RPMI8226 (cell line): ENCODE measurements at regions not wholly inside any gene's neighbourhood (a gene's known extent, or its start where the extent isn't known, plus 50 kb on each side); places are given as distances from the start of the nearest gene placed in this dataset.

Experiments
- DNase-seq: peaks from one replicate; pipeline ENCODE4 v3.0.0-alpha.2; 2015

- DNase-seq, result no peak
Measured at GRCh38 chr2:221042926-221043325, 529.2 kb downstream of the EPHA4 start.

DNA sequence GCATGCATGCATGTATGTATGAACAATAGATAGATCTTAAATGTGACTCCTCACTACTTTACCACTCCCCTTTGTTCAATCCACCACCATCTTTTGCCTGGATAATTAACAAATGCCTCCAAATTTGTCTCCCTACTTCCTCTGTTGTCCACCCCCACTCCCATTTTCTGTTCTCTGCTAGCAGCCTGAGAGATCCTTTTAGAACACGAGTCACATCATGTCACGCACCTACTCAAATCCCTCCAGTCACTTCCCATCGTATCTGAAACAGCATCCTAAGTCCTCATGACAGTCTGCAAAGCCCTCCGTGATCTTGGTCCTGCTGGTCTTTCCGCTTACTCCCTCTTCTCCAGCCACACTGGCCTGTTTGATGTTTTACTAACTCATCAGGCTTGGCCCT, 527.3 kb downstream of the EPHA4 start:
- no peak for DNase-seq

DNA sequence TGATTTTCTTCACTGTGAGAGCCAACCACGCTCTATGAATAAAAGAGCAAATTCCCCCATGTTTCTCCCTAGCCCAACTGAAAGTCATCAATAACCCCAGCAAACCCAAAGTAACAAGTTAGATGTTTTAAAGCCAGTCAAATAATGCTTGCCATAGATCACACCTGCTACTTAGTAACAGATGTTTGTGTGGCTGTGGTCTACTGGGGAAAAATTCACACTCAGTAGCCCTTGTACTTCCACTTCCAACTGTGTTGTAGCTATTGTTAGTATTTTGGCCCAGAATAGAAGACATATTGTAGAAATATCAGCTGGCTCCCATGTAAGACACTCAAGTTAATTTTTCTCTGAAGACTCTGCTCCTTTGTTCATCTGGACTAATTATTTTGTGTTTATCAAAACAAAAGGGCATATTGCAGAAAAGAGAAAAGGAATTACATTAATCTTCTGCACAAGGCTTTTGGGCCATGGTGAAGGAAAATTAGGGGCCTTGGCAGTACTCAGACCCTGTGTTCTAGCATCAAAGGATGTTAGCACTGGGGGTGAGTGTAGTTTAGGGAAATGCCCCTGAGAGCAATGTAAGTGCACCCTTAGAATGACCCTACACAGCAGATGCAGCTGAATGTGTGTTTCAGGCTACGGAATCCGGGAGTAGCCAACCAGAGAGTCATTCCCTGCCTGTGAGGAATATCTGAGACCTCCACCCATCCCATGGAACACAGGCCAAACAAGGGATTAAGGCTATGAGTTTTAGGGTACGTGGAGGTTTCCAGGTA, 521.9 kb downstream of the EPHA4 start:
- no peak for DNase-seq

GRCh38 chr2:221051162-221051561, 520.9 kb downstream of the EPHA4 start:
- no peak for DNase-seq

DNA sequence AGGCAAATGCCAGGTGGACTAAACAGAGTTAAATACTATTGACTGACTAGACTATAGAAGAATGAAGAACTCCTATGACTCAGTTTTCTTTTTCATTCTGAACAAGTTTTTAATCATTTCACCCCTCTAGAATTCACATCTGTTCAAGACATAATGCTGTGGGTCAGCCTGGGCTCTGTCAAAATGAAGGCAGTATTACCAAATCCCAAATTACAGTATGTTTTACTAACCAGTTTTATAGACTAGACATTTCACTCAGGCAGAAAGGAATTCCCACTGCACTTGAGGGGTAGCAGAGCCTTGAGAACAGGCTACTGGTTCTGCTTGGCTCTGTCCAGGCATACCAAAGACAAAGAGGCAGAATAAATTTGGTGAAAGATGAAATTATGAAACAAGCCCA, 511.7 kb downstream of the EPHA4 start:
- DNase-seq, result no peak

DNA sequence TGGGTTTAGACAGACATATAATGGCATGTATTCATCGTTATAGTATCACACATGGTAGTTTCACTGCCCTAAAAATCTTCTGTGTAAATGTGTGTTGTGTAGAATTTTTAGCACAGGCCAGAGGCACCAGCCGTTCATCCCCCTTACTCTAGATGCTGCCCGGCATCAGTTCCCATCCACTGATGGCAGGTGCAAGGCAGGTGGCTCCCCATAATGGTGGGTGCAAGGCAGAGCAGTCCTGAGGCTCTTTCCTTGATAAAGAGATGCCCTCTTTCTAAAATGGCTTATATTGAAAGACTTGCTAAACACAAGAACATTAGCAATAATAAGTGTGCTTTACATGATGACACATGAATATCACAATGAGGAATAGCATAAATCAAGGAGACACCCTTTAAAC, 508.5 kb downstream of the EPHA4 start:
- no peak for DNase-seq

DNA sequence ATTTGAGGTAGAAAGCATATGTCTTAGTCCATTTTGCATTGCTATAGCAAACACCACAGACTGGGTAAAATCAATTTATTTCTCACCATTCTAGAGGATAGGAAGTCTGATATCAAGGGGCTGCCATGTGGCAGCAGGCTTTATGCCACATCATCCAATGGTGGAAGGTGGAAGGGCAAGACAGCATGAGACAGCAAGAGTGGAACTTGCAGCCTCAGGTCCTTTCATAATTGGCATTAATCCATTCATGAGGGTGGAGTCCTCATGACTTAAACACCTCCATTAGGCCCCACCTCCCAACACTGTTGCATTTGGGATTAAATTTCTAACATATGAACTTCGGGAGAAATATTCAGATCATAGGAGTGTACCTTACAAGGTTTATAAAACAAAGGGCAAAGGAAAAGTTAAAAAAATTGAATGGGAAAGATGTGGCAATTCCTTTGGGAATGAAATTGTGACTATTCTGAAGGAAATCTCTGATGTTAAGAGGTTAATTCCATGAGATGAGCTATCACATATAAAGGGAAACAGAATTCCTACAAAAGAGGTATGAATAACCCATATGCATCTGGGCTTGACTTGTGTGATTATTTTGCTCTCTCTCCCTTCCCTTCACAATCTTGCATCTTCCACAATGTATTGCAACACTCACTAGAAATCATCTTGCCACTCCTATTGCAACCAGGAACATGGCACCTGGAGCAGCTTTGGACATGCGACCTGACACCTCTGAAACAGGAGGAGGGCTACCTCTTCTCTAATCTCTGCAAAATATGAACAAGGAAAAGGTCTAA, 507.8 kb downstream of the EPHA4 start:
- DNase-seq, result no peak

DNA sequence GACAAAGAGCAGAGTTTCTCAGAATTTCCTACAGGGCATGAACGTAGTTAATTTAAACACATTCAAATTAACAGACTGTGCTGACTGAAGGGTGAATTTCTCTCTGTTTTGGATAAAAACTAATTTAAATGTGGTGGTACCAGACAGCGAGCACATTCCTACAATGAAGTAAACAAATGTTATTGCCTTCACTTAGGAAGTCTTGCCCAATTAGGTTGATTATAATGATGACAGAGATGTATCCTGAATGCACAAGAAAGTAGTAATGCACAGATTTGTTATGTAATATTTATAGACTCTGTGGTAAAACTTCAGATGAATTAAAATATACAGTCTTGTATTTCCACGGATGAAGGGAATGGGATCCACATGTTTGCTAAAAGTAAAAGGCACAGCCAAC, 507.2 kb downstream of the EPHA4 start:
- DNase-seq, result no peak

- DNase-seq, result no peak
Measured at GRCh38 chr2:221068123-221068522, 504.0 kb downstream of the EPHA4 start.

DNA sequence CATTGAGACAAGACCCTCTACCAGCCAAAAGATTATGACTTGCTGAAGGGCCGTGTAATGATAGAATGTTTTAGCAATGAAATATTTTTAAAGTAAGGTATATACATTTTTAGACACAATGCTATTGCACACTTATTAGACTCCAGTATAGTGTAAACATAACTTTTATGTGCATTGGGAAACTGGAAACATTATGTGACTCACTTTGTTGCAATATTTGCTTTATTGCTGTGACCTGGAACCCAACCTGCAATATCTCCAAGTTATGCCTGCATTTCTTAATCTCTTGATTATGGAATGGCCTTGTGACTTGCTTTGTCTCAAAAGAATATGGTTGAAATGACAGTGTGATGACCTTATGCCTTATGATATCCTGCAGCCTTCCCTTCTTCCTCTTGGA, 502.0 kb downstream of the EPHA4 start:
- DNase-seq, result no peak

DNA sequence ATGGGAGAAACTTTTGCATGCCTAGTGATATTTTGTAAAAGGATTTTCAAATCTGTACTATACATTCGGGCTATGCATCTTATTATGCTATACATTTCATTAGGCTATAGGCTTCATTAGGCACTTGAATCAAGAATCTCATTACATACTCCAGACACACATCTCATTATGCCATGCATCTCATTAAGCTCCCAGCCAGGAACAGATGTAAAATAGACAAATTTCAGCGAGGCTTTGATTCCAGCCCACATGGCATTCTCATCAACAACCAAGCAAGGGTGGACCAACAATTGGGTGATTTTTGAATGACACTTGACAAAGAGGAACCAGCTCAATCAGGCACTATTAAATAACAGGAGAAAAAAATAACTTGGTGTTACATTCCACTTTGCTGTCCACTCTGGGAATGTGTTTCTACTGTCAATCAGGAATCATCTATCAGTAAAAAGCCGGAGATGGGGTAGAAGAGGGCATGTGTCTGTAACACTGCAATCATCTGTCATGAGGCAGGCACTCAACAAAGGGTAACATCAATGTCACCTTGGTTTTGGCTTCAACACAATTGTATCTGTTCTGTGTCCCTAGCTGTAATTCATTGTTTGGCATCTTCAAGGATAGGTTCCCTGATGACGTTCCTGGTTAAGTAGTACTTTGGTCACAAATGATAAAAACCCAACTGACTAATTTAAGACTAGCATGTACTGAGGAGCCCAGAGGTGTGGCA, 498.6 kb downstream of the EPHA4 start:
- no peak for DNase-seq

- no peak for DNase-seq
Measured at GRCh38 chr2:221074238-221074637, 497.9 kb downstream of the EPHA4 start.

GRCh38 chr2:221075203-221075602, 496.9 kb downstream of the EPHA4 start:
- DNase-seq, result no peak

GRCh38 chr2:221077251-221077650, 494.9 kb downstream of the EPHA4 start:
- no peak for DNase-seq

DNA sequence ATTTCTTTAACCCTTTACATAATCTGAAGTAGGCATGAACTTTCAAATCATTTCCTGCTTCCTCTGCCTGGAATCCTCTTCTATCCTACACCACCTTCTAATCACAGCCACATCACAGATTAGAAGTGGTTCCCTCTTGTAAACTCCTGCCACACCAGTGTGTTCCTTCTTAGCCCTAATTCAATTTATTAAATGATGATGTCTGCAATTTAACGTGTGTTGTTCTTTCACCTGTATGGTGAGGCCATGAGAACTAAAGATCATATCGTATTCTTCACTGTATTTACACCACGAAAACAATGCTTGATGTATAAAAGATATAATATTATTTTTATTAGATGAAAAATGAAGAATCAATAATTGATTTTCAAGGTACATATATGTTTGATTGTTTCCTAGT, 494.3 kb downstream of the EPHA4 start:
- no peak for DNase-seq

DNA sequence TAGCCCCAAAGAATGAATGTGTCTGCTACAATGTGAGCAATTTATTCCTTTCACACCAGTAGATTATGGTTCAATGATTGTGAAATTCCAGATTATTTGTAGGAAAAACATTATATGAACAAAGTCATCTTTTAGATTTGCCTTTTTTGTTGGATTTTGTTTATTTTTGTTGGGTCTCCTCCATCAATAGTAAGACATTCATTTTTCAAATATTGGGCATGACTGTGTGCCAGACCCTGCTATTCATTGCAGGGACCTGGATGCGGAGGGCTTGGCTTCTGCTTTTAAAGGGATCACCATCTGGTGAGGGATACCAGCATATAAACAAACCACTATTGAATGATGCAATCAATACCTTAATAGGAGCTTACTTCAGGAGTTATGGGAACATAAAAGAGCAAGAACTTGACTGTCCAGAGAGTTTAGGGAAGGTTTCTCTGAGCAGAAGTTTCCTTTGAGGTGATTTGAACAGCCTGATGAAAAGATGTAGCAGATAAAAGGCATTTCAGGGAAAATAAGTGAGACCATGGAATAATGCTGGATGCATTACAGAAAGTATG, 486.7 kb downstream of the EPHA4 start:
- no peak for DNase-seq

- DNase-seq, result no peak
Measured at GRCh38 chr2:221085936-221086335, 486.2 kb downstream of the EPHA4 start.

DNA sequence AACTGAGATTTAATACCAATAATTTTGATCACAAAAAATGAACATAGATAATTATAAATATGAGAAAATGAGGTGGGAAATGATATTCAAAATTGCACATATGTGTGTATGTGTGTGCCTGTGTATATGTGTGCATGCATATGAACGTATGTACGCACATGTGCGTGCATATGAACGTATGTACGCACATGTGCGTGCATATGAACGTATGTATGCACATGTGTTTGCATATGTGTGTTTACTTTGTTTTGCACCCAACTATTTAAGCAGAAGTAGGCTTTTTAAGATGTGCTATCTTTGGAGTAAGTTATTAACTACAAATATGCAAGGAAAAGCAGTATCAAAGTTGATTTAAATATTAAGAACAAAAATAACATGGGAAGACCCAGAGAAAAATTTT, 484.3 kb downstream of the EPHA4 start:
- DNase-seq, result no peak

- DNase-seq, result no peak
Measured at GRCh38 chr2:221088506-221088905, 483.6 kb downstream of the EPHA4 start.

- DNase-seq, result no peak
Measured at GRCh38 chr2:221095356-221095755, 476.7 kb downstream of the EPHA4 start.

- no peak for DNase-seq
Measured at GRCh38 chr2:221096706-221097567, 475.2 kb downstream of the EPHA4 start.

- no peak for DNase-seq
Measured at GRCh38 chr2:221097568-221097915, 474.6 kb downstream of the EPHA4 start.

- no peak for DNase-seq
Measured at GRCh38 chr2:221097949-221098348, 474.2 kb downstream of the EPHA4 start.
